Right lobe of liver (tissue), 6 donors: ENCODE measurements at regions not wholly inside any gene's neighbourhood (a gene's known extent, or its start where the extent isn't known, plus 50 kb on each side); places are given as distances from the start of the nearest gene placed in this dataset.

Experiments
- ATAC-seq, 4 donors: fragments of 200-7000 bp; cut with Tn5 transposase; one replicate each; pipeline ENCODE4 v1.9.1; 2020; ENCODE audit warnings: mild to moderate bottlenecking in 4 of 4, moderate library complexity in 4 of 4
- DNase-seq, 3 donors: peaks; one replicate each; pipeline ENCODE4 v3.0.0-alpha.2; 2020
- H3K27ac ChIP-seq, 3 donors: fragments of 200-600 bp; one replicate each; pipeline ENCODE4 v1.8.0; 2022
- H3K27me3 ChIP-seq, 2 donors: fragments of 200-600 bp; one replicate each; pipeline ENCODE4 v1.8.0; 2022
- H3K36me3 ChIP-seq, 4 donors: fragments of 200-600 bp; sonication (generic) in 1 of 4; one replicate each; pipeline versions ENCODE4 v1.5.1 to v1.8.0; 2017 to 2022; ENCODE audit warnings: control low read depth in 1 of 4
- H3K4me1 ChIP-seq, 4 donors: fragments of 200-600 bp; sonication (generic) in 1 of 4; one replicate each; pipeline versions ENCODE4 v1.5.1 to v1.8.0; 2017 to 2022; ENCODE audit warnings: control low read depth in 1 of 4
- H3K4me3 ChIP-seq, 3 donors: fragments of 200-600 bp; one replicate each; pipeline ENCODE4 v1.8.0; 2022
- H3K9me3 ChIP-seq, 4 donors: fragments of 200-600 bp; sonication (generic) in 1 of 4; one replicate each; pipeline versions ENCODE4 v1.5.1 to v1.8.0; 2017 to 2022; ENCODE audit warnings: control low read depth in 1 of 4
- POLR2A ChIP-seq: fragments of 450-650 bp; IDR thresholded peaks from one replicate; pipeline ENCODE4 v1.6.1; 2017; ENCODE audit warnings: antibody characterized with exemption, mild to moderate bottlenecking
- WGBS: methylation state at CpG from one replicate; pipeline ENCODE4 v1.1.6; 2018; ENCODE audit warnings: low coverage, low lambda C conversion rate; ENCODE audit not compliant: insufficient coverage; ENCODE audit errors: missing lambda C conversion rate; 5-methylcytosine and 5-hydroxymethylcytosine counted together
- intact Hi-C, 2 donors: fragments of 100-400 bp; cut with DNase I; formaldehyde crosslinking; loops; one replicate each; pipeline versions ENCODE4 v1.11.2 to v1.14.1; 2022
- TF ChIP-seq, protein P1 (sequence below), 4 donors: fragments of 200-600 bp in 3 of 4; fragments of 450-650 bp in 1 of 4; IDR thresholded peaks; one replicate each; pipeline versions ENCODE4 v1.5.1 to v1.8.0; 2016 to 2022; ENCODE audit warnings: antibody characterized with exemption in 4 of 4, mild to moderate bottlenecking in 2 of 4
- donor health status: DM: no; HTN: yes; CAD: no.
- donor health status: DM: no; HTN: no; CAD: no.
- donor health status: DM: no; HTN: no; CAD: no.
- donor health status: DM: no; HTN: yes; CAD: no.
- donor health status: DM: no; HTN: yes; CAD: no.

DNA sequence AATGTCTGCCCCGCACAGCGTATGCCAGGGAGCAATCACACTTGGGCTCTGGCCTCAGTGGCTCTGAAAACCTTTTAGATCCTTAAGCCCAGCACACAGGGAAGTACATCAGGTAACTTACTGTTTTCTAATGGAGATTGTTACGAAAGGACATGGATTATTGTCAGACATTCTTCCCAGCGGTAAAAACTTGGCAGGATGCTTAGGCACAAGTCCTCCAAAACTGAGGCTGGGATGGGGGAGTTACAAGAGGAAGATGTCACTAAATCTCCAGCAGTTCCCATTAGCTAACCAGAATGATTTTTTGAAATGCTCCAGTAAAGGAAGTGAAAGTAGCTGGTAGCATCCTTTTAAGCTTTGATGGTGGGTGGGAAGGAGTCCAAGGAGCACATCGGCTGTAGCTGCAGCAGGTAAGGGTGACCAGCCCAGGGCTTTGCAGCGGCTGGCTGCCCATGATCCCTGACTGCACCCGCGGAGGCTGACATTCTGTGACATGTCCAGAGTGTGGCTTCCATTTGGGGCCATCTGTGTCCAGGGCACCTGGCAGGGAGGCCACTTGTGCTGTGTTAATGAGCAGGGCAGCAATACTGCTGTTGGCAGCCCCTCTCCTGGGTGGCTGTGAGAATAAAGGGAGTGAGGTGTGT lies 165.8 kb downstream of the GADD45G start:
- DNase-seq = no peak
- ATAC-seq = peak in 1 of 4 donors; percentile 18
- Histone ChIP-seq H3K4me3 (no peak overlapping the region), H3K27ac (no peak overlapping the region), H3K4me1 (no peaks in the 10 kb centered on the region), H3K27me3 (no peaks in the 10 kb centered on the region), H3K36me3 (no peaks in the 10 kb centered on the region), H3K9me3 (no peaks in the 10 kb centered on the region)
- TF ChIP-seq POLR2A = no peak
- TF ChIP-seq, protein P1, sequence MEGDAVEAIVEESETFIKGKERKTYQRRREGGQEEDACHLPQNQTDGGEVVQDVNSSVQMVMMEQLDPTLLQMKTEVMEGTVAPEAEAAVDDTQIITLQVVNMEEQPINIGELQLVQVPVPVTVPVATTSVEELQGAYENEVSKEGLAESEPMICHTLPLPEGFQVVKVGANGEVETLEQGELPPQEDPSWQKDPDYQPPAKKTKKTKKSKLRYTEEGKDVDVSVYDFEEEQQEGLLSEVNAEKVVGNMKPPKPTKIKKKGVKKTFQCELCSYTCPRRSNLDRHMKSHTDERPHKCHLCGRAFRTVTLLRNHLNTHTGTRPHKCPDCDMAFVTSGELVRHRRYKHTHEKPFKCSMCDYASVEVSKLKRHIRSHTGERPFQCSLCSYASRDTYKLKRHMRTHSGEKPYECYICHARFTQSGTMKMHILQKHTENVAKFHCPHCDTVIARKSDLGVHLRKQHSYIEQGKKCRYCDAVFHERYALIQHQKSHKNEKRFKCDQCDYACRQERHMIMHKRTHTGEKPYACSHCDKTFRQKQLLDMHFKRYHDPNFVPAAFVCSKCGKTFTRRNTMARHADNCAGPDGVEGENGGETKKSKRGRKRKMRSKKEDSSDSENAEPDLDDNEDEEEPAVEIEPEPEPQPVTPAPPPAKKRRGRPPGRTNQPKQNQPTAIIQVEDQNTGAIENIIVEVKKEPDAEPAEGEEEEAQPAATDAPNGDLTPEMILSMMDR (IDR thresholded peaks at IDR 0.05) = no peak
- intact Hi-C loops = no loop called here
- WGBS = 77% methylated on average over 4 of the region's 8 CpGs

DNA sequence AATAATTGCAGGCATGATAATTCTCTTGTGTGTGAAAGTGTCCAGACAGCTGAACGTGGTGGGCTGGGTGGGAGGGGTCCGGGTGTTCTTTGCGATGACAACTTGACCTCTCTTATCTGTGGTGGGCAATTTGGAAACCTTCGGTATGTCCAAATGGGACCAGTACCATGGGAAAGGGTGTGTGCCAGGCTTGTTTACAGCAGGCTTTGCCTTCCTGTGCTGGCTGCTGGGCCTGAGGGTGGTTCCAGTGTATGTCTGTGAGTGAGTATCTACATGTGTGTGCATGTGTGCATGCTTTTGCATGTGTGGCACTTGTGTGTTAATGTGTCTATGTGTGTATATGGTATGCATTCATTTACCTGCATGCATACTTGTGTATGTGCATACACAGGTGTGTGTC lies 166.4 kb downstream of the GADD45G start:
- Histone ChIP-seq H3K27ac (no peak overlapping the region), H3K4me3 (no peak overlapping the region), H3K9me3 (no peaks in the 10 kb centered on the region), H3K36me3 (no peaks in the 10 kb centered on the region), H3K4me1 (no peaks in the 10 kb centered on the region), H3K27me3 (no peaks in the 10 kb centered on the region)
- 87% methylated on average over 4 of the region's 4 CpGs for WGBS
- TF ChIP-seq, protein P1 (IDR thresholded peaks at IDR 0.05) = no peak
- TF ChIP-seq POLR2A = no peak
- intact Hi-C loops = no loop called here
- no peak for ATAC-seq
- no peak for DNase-seq

DNA sequence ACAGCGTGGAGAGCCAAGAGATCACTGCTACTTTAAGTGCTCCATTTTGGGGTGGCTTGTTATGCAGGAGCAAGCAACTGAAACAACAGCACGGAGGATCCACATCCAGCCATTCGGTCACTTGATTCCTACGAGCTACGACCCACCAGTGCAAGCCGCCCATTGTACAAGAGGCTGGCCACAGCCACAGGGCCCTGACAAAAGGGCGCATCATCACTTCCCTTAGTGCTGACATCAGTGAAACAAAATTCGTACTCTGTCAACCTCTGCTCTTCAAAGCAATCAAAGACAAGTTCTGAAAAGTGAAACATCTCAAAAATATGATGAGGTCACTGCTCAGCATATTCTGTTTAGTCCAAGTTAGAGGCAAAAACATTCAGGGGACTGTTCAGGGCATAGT lies 168.4 kb downstream of the GADD45G start:
- Histone ChIP-seq H3K4me3 (no peak overlapping the region), H3K27ac (no peak overlapping the region), H3K36me3 (no peaks in the 10 kb centered on the region), H3K4me1 (no peaks in the 10 kb centered on the region), H3K9me3 (no peaks in the 10 kb centered on the region), H3K27me3 (no peaks in the 10 kb centered on the region)
- 71% methylated on average over 2 of the region's 8 CpGs for WGBS
- DNase-seq (no peak), ATAC-seq (no peak)
- TF ChIP-seq, protein P1 (IDR thresholded peaks at IDR 0.05) = no peak
- no peak for TF ChIP-seq POLR2A
- intact Hi-C loops = no loop called here

DNA sequence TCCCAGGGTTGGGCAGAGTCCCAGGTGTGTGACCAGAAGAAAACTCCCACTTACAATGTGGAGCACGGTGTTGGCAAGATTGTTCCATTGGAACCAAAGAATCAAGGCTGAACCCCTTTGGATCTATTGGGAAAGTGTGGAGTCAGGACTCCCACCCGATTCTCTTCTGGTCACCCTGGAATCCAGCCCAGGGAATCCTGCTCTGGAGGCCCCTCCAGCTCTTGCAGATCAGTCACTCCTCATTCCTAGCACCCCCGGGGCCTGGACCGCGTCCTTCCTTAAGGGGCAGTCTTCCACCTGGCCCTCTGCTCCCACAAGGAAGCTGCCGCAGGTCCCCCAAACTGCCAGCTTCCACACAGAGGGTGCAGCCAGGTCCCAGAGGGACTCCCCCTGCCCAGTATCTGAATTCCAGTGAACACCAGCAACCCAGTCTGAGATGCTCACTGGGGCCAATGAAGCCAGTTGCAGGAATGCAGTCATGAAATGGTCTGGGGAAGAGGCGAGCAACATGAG lies 170.1 kb downstream of the GADD45G start:
- H3K27me3 ChIP-seq = no peaks in the 10 kb centered on the region
- H3K4me1 ChIP-seq = peaks cover 0 to 5% (median 0%) of the 10 kb centered on the region in 4 donors
- ATAC-seq = no peak
- no peak overlapping the region for H3K27ac ChIP-seq
- peak in 1 of 3 donors; percentile 30 for DNase-seq
- no peaks in the 10 kb centered on the region for H3K36me3 ChIP-seq
- intact Hi-C loops = no loop called here
- no peak overlapping the region for H3K4me3 ChIP-seq
- WGBS = 93% methylated on average over 3 of the region's 7 CpGs
- no peak for TF ChIP-seq POLR2A
- TF ChIP-seq, protein P1 (IDR thresholded peaks at IDR 0.05) = no peak
- H3K9me3 ChIP-seq = no peaks in the 10 kb centered on the region
